ENCODE measurements at regions not wholly inside any gene's neighbourhood (a gene's known extent, or its start where the extent isn't known, plus 50 kb on each side); places are given as distances from the start of the nearest gene placed in this dataset.

DNA sequence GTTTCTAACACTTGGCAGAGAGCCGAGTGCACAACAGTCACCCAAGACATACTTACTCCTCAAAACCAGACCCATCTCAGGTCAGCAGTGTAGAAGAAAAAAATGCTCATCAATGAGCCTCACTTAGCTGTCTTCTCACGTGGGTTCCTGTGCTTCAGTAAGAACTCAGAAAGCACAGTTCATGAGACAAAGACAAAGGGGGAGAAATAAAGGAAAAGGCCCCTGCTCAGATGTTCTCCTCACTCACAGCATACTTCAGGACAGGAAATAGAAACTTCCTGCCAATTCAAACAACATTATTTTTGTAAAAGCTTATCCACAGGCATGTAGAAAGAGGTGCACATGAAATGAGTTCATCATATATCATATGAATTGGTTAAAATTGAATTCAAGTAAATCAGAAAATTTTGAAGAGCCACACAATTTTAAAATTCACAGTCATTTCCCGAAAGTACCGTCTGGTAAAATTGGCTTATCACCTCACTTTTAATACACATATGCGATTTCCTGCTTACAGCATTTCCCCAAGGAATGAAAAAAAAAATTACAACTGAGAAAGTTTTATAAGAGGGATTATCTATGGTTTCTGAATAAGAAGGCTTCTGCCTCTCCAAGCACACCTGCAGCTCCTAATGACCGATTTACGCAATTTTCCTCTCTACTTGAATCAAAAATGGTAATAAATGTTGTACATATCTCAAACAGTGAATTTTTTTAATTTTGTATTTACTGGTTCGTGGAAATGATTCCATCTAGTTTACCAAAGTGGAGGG, 328.3 kb downstream of the TMEM167A start:
- CTCF ChIA-PET, result no interaction called here
- no peak for ATAC-seq
- intact Hi-C loops (cut with micrococcal nuclease; ENCODE audit: unreplicated experiment) (no loop called here), in situ Hi-C loops (cut with HindIII; ENCODE audit: low pct_unique_long_range_greater_than_20kb, low sequenced_read_pairs) (no loop called here)
- Histone ChIP-seq H3K27me3 (ENCODE audit: control insufficient read depth, insufficient read depth, low read length) (no peaks in the 10 kb centered on the region), H3K36me3 (ENCODE audit: control insufficient read depth, insufficient read depth, low read length) (no peaks in the 10 kb centered on the region), H3K4me3 (ENCODE audit: low read depth in 2 of 2, low read length in 2 of 2) (no peak overlapping the region), H3K27ac (ENCODE audit: low read length) (no peak overlapping the region), H3K9me3 (ENCODE audit: control insufficient read depth, insufficient read depth, low read depth, low read length) (no peaks in the 10 kb centered on the region), H3K4me1 (ENCODE audit: control insufficient read depth, insufficient read depth, low read length) (no peaks in the 10 kb centered on the region)
- no peak for DNase-seq (ENCODE audit: low read depth, low spot score)
- POLR2A ChIA-PET, result interaction anchor here (0.6 kb wide), 1 partner anchor 310 kb away, joined by 4 read pairs; no protein-coding TSS in a partner anchor
- TF ChIP-seq, protein P1, sequence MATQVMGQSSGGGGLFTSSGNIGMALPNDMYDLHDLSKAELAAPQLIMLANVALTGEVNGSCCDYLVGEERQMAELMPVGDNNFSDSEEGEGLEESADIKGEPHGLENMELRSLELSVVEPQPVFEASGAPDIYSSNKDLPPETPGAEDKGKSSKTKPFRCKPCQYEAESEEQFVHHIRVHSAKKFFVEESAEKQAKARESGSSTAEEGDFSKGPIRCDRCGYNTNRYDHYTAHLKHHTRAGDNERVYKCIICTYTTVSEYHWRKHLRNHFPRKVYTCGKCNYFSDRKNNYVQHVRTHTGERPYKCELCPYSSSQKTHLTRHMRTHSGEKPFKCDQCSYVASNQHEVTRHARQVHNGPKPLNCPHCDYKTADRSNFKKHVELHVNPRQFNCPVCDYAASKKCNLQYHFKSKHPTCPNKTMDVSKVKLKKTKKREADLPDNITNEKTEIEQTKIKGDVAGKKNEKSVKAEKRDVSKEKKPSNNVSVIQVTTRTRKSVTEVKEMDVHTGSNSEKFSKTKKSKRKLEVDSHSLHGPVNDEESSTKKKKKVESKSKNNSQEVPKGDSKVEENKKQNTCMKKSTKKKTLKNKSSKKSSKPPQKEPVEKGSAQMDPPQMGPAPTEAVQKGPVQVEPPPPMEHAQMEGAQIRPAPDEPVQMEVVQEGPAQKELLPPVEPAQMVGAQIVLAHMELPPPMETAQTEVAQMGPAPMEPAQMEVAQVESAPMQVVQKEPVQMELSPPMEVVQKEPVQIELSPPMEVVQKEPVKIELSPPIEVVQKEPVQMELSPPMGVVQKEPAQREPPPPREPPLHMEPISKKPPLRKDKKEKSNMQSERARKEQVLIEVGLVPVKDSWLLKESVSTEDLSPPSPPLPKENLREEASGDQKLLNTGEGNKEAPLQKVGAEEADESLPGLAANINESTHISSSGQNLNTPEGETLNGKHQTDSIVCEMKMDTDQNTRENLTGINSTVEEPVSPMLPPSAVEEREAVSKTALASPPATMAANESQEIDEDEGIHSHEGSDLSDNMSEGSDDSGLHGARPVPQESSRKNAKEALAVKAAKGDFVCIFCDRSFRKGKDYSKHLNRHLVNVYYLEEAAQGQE (IDR thresholded peaks at IDR 0.05; ENCODE audit: insufficient read depth in 1 of 2, low read depth in 2 of 2, low read length in 1 of 2), result no peak
- TF ChIP-seq TCF7L2 (IDR thresholded peaks at IDR 0.05; ENCODE audit: low read depth, low read length) (no peak), SIN3A (IDR thresholded peaks at IDR 0.05; ENCODE audit: borderline replicate concordance, insufficient read depth, low read depth, low read length) (no peak), POLR2AphosphoS5 (IDR thresholded peaks at IDR 0.05; ENCODE audit: low read depth, low read length) (no peak)
- TF ChIP-seq, protein P2, sequence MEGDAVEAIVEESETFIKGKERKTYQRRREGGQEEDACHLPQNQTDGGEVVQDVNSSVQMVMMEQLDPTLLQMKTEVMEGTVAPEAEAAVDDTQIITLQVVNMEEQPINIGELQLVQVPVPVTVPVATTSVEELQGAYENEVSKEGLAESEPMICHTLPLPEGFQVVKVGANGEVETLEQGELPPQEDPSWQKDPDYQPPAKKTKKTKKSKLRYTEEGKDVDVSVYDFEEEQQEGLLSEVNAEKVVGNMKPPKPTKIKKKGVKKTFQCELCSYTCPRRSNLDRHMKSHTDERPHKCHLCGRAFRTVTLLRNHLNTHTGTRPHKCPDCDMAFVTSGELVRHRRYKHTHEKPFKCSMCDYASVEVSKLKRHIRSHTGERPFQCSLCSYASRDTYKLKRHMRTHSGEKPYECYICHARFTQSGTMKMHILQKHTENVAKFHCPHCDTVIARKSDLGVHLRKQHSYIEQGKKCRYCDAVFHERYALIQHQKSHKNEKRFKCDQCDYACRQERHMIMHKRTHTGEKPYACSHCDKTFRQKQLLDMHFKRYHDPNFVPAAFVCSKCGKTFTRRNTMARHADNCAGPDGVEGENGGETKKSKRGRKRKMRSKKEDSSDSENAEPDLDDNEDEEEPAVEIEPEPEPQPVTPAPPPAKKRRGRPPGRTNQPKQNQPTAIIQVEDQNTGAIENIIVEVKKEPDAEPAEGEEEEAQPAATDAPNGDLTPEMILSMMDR (IDR thresholded peaks at IDR 0.05), result no peak
- BruUV-seq (replicated peaks), result no TSS peak

DNA sequence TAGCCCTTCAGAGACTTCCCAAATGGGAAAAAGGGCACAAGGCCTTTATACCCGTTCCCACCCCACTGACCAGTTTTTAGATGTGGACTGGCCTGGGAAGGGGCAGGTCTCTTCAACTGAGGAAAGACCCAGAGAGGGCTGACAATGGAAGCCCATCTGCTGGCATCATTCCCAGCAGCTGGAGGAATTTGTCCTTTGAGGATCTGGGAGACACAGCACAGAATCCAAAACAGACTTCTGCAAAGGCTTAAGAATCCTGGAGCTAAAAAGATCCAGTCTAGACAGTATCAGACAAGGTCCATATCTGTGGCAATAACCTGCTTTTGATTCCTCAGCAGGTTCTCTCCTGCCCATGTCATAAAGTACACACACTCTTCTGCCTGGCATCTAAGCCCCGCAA, 329.2 kb downstream of the TMEM167A start:
- no peak overlapping the region for H3K4me3 ChIP-seq (ENCODE audit: low read depth in 2 of 2, low read length in 2 of 2)
- no peak overlapping the region for H3K27ac ChIP-seq (ENCODE audit: low read length)
- no peaks in the 10 kb centered on the region for H3K9me3 ChIP-seq (ENCODE audit: control insufficient read depth, insufficient read depth, low read depth, low read length)
- no peaks in the 10 kb centered on the region for H3K4me1 ChIP-seq (ENCODE audit: control insufficient read depth, insufficient read depth, low read length)
- in situ Hi-C loops (cut with HindIII; ENCODE audit: low pct_unique_long_range_greater_than_20kb, low sequenced_read_pairs) (no loop called here), intact Hi-C loops (cut with micrococcal nuclease; ENCODE audit: unreplicated experiment) (no loop called here)
- TF ChIP-seq SIN3A (IDR thresholded peaks at IDR 0.05; ENCODE audit: borderline replicate concordance, insufficient read depth, low read depth, low read length), result no peak
- TF ChIP-seq TCF7L2 (IDR thresholded peaks at IDR 0.05; ENCODE audit: low read depth, low read length), result no peak
- TF ChIP-seq, protein P1 (IDR thresholded peaks at IDR 0.05; ENCODE audit: insufficient read depth in 1 of 2, low read depth in 2 of 2, low read length in 1 of 2), result no peak
- TF ChIP-seq, protein P2 (IDR thresholded peaks at IDR 0.05), result no peak
- TF ChIP-seq POLR2AphosphoS5 (IDR thresholded peaks at IDR 0.05; ENCODE audit: low read depth, low read length), result no peak
- no TSS peak for BruUV-seq (replicated peaks)
- H3K27me3 ChIP-seq (ENCODE audit: control insufficient read depth, insufficient read depth, low read length), result no peaks in the 10 kb centered on the region
- H3K36me3 ChIP-seq (ENCODE audit: control insufficient read depth, insufficient read depth, low read length), result no peaks in the 10 kb centered on the region
- POLR2A ChIA-PET, result no interaction called here
- CTCF ChIA-PET, result no interaction called here
- DNase-seq (ENCODE audit: low read depth, low spot score) (no peak), ATAC-seq (no peak)
